NCI-H1092 treated with DMSO at 0.1 percent for 48 hours (cell line): ENCODE measurements at regions not wholly inside any gene's neighbourhood (a gene's known extent, or its start where the extent isn't known, plus 50 kb on each side); places are given as distances from the start of the nearest gene placed in this dataset.
"Not testable (repeated sequence)": the region's sequence is repeated elsewhere in the genome, so short reads cannot be mapped to it uniquely, and the experiment has no call there.

Experiments
- DNase-seq: peaks from one replicate; lab custom pipeline; 2025; lab: John Stamatoyannopoulos, UW

DNA sequence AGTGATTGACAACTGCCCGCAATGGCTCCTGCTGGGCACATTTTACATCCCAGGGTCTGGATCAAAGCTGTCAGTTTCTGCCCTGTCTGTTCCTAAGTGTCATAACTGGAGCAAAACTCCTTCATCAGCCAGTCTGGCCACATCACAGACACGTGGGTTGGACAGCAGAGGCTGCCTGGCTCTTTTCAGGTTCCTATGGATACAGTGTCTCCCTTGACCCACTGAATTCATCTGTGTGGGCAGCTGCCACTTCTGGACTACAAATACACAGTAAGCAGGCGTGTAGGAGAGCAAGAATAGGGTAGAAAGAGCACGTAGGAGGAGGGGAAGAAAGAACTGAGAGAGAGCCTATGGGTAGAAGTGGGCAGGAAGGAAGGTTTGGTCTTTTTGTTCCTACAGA, 238.0 kb downstream of the ENC1 start:
- DNase-seq: peak; percentile 61

DNA sequence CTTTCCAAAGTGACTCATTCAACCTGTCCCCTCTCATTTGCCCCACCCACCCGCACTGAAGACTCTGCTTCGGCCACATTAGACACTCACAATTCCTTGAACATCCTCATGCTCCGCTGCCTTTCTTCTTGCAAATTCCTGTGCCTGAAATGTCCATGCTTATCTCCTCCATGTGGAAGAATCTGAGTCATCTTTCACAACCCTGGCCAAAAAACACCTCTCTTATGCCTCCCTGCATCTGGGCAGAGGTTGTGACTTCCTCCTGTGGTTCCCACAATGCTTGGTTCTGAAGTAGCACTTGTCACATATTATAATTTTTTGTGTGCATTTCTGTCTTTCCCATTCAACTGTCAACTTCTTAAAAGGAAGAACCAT, 238.6 kb downstream of the ENC1 start:
- DNase-seq: no peak

DNA sequence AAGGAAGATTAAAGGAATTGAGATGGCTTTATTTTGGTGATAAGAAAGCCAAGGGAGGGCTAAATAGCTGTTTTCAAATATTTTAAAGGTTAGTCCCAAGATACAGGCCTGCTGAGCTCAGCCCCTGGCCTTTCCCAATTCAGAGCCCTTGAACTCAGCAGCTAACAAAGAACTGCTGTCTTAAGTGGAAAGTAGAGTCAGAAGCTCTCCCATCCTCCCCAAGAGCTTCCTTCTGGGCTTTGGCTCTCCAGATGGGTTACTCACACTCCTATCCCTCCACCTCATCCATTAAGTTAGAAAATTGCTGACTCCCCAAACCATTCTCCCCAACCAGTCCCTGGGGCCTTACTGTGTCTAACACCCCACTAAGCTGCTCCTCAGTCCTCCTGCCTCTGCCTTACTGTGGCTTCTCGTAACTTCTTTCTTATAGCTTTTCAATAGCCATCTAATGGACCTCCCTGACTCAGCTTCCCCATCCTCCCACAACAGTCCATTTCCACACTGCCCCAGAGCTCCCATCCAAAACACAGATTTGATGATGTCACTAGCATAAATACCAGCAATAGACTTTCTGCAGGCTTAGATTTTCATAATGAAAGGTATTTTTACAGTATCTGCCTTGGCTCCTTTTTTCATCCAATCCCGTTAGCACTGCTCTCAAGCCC, 239.1 kb downstream of the ENC1 start:
- no peak for DNase-seq

- DNase-seq: no peak
Observed at GRCh38 chr5:74400067-74400466, 240.5 kb downstream of the ENC1 start.

DNA sequence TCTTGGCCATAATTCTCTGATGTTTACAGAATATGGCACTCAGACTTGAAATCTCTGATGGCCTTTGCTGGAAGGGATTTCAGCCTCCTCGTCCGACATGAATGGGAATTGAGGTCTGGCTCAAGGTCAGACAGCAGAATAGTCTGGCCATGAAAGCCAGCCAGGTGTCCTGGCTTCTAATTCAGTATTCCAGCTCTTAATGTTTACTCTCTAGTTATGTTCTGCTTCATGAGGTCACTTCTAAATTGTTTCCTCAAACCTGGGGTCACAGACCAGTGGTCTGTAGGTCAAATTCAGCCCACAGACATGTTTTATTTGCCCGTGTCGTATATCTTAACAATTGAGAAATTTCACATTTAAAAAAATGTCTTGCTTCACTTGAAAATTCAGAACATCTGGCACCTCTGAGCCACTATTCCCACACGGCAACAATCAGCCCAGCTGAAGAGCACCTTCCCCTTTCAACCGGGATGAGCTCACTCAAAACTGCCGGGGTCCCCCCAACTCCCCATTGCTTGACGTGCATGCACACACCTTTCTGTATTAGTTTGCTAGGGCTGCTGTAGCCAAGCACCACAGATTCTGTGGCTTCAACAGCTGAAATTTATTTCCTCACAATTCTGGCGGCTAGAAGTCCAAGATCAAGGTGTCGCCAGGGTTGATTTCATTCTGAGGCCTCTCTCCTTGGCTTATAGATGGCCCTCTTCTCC, 243.5 kb downstream of the ENC1 start:
- DNase-seq: peak; percentile 23

DNA sequence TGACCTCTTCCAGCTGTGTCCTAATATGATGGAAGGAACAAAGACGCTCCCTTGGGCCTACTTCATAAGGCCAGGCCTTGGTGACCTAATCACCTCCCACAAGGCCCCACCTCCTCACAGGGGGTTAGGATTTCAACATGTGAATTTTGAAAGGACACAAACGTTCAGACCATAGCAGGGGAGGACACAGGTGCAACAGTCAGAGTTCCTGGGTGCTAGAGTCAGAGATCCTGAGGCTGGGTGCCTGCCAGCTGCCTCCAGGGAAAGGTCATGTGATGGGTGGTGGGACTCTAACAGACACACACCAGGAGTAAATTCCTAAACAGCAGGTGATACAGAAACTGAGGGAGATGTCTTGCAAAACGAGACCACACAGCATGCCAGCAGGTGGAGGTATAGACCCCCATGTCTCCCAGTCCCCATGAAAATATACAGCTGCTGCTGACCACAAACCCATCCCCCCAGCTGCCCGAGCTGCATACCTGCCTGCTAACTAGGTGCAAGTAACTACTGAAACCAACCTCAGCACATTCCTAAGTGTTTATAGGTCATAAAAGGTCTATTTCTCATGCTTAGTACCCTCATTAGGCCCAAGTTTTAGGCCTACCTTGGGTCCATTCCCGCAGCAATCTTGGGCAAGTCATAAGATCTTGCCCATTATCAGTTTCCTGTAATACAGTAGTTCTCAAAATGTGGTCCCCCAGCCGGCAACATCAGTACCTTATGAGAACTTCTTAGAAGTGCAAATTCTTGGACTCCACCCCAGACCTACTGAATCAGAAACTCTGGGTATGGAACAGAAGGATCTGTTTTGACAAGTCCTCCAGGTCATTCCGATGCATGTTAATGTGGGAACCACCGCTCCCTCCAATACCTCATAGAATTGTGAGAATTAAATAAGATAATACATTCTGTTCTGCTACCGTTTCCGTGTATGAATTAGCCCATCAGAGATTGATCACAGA, 245.3 kb downstream of the ENC1 start:
- DNase-seq: peak; percentile 13

DNA sequence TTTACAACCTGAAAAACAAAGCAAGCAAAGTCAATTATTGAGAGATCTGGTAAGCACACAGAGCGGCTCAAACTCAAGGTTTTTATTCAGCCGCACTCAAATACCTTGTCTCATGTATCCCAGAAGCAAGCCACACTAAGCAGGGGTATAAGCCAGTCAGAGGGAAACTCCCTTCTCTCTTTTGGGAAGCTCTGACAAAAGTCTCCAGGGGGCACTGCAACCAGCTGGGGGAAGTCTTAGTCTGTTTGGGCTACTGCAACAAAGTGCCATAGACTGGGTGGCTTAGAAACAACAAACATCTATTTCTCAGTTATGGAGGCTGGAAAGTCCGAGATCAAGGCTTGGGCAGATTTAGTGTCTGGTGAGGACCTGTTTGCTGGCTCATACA, 246.0 kb downstream of the ENC1 start:
- DNase-seq: no peak

DNA sequence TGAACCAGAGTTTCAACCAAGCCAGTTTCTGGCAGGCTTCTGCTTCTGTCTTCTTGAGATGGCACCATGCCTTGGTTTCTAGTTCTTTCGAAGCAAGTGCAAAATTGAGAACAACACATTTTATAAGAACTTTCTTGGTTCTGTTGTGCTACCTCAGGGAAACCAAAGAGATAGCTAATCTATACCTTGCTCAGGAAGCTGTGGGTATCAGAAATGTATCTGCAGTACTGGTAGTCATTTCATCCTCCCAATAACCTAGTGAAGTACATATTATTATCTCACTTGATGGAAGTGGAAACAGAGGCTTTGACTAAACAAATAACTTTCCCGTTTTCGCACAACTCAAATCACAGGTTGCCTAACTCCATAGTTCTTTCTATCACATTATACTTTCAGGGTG, 246.6 kb downstream of the ENC1 start:
- no peak for DNase-seq

DNA sequence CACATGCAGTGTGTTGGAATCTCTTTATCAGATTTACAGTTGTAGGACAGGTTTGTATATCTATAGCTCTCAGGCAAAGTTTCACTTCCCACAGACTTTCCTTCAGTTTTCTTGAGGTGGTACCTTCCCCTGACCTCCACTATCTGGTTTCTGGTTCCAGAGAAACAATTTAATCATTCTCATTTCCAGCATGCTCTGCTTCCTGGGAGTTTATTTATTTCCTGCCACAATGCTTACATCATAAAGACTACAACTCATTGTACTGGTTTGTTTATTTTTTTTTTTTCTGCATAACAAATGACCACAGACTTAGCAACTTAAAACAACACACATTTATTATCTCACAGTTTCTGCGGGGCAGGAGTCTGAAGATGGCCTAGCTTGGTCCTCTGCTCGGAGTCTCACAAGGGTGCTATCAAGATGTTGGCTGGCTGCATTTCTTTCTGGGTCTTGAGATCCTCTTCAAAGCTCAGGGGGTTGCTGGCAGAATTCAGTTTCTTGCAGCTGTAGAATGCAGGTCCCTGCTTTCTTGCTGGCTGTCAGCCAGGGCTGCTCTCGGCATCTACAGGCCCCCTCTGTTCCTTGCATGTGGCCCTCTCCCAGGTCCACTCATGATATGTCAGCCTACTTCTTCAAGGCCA, 247.7 kb downstream of the ENC1 start:
- no peak for DNase-seq

DNA sequence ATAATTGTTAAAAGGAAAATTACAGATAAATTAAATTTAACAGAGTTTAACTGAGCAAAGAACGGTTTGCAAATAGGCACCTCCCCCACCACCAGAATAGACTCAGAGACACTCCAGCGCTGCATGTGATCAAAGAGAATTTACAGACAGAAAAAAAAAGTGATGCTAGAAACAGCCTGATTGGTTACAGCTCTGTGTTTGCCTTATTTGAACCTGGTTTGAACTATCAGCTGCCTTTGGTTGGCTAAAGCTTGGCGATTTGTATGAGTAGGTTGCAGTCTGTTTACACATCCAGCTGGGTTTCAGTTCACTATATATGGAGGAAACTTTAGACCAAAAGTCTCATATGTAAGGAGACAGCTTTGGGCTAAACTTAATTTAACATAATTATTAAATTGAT, 249.1 kb downstream of the ENC1 start:
- DNase-seq: no peak

DNA sequence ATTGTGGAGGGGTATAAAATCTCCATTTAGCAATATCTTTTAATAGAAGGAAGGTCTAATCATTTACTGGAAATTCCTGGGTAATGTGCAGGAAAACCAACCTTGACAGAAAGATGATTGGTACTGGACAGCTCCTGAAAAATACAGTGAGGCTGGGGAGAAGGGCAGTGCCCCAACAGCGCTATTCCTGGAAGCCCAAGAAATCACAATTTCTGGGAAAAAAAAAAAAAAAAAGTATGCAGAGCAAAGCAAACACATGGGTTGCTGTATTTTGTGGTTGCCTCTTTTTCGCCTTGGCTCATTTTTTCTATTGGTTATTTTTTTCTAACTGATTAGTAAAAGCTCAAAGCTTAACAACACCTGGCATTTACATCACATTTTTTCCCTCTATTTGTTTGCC, 249.7 kb downstream of the ENC1 start:
- no peak for DNase-seq

GRCh38 chr5:74390306-74390637, 250.3 kb downstream of the ENC1 start:
- DNase-seq: no peak

GRCh38 chr5:74389531-74390305, 250.8 kb downstream of the ENC1 start:
- no peak for DNase-seq

DNA sequence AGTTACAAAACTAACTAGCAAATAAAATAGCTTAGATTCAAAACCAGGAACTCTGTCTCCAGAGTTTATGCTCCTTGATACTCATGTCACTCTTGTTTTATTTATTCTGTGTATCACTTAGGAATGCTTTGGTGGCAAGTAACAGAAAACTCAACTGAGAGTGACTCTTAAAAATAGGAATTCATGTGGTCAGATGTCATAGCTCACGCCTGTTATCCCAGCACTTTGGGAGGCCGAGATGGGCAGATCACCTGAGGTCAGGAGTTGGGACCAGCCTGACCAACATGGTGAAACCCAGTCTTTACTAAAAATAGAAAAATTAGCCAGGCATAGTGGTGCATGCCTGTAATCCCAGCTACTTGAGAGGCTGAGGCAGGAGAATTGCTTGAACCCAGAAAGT, 252.1 kb downstream of the ENC1 start:
- not testable (repeated sequence) for DNase-seq

- no peak for DNase-seq
Observed at GRCh38 chr5:74386571-74387334, 253.8 kb downstream of the ENC1 start.

GRCh38 chr5:74384851-74385250, 255.7 kb downstream of the ENC1 start:
- no peak for DNase-seq

DNA sequence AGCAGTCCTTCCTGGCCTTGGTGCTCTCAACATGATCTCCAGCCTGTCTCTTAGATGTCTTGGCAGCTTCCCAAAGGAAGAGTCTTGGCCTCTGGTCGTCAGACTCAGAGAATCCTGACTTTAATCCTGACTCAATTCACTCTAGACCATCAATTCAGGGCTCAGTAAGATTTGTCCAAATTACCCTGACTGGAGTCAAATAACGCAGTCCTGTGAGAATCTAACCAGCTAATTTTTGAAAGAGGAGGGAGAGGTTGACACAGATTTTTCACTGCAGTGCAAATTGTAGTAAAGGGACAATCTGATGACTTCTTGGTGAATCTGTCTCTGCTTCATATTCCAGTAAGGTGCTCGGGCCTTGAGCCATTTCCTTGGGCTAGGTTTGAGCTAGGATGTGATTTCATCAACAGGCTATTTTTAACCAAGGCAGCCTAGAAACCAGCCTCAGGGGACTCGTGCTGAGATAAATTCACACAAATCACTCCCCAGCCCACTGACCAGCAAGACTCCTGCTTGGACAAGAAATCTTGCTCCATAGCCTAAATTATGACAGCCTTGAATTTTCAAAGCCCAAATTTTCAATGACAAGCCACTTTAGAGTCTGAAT, 257.4 kb downstream of the ENC1 start:
- DNase-seq: no peak

DNA sequence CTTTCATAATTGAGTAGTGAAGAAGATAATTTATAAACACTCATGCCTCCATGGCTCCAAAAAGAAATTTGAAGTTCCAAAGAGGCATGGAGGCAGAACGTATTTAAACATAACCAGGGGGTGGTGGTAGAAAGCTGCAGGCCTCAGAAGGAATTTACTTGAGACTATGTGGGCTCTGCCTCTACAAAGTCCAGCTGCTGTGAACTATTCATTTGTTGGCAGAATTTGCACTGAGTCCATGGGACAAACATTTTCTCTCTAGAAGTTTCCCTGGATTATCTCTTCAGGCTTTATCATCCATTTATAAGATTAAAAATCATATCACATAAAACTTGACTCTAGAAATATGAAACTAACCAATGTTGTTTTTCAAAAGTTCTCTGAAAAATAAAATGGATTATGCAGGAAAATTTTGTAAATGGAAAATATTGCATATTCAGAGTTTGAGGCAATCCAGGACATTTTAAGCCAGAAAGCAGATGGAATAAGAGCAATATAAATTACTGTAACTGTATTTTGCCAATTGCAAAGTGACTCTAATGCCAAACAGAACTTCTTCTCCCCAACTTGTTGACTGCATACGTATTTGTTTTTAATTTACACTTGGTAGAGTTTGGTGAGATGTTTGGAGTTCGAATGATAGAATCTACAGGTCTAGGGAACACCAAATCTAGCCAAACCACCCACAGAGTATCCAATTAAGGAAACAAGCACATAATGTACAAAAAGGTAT, 258.2 kb downstream of the ENC1 start:
- DNase-seq: no peak

- DNase-seq: no peak
Observed at GRCh38 chr5:74380193-74380592, 260.3 kb downstream of the ENC1 start.

DNA sequence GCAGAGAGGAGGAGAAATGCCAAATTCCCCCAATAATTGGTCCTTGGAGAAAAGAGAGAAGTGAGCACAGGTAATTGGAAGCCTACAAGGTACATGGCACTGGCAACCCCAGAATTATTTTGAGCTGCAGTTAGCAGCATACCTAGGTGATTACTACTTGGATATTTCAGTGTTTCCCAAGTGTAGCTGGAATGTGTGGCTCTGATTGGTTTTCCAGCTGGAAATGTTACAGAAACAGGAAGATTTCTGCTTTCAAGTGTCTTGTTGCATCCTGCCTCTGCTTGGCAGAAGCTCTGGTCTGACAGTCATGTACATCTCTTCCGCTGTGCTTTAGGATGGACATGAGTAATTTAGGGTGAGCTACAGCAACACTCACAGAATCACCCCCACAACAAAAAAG, 262.1 kb downstream of the ENC1 start:
- DNase-seq: no peak
